ENCODE measurements at regions not wholly inside any gene's neighbourhood (a gene's known extent, or its start where the extent isn't known, plus 50 kb on each side); places are given as distances from the start of the nearest gene placed in this dataset.

GRCh38 chr11:80778432-80778831 is 1337.6 kb upstream of the TENM4 start:
- H3K9me3 Mint-ChIP-seq: no peaks in the 10 kb centered on the region
- H3K27me3 Mint-ChIP-seq (ENCODE audit: low read depth): no peaks in the 10 kb centered on the region
- DNase-seq (ENCODE audit: low read depth, low spot score): no peak
- no peak overlapping the region for H3K4me3 Mint-ChIP-seq
- no peak overlapping the region for H3K27ac Mint-ChIP-seq (ENCODE audit: unreplicated experiment)
- no peaks in the 10 kb centered on the region for H3K4me1 Mint-ChIP-seq
- no peaks in the 10 kb centered on the region for H3K36me3 Mint-ChIP-seq (ENCODE audit: low read depth)
- TF ChIP-seq, protein P1, sequence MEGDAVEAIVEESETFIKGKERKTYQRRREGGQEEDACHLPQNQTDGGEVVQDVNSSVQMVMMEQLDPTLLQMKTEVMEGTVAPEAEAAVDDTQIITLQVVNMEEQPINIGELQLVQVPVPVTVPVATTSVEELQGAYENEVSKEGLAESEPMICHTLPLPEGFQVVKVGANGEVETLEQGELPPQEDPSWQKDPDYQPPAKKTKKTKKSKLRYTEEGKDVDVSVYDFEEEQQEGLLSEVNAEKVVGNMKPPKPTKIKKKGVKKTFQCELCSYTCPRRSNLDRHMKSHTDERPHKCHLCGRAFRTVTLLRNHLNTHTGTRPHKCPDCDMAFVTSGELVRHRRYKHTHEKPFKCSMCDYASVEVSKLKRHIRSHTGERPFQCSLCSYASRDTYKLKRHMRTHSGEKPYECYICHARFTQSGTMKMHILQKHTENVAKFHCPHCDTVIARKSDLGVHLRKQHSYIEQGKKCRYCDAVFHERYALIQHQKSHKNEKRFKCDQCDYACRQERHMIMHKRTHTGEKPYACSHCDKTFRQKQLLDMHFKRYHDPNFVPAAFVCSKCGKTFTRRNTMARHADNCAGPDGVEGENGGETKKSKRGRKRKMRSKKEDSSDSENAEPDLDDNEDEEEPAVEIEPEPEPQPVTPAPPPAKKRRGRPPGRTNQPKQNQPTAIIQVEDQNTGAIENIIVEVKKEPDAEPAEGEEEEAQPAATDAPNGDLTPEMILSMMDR (conservative IDR thresholded peaks at IDR 0.05): no peak

- no peak overlapping the region for H3K4me3 Mint-ChIP-seq
- TF ChIP-seq, protein P1 (conservative IDR thresholded peaks at IDR 0.05): no peak
- H3K4me1 Mint-ChIP-seq: no peaks in the 10 kb centered on the region
- no peaks in the 10 kb centered on the region for H3K27me3 Mint-ChIP-seq (ENCODE audit: low read depth)
- no peak overlapping the region for H3K27ac Mint-ChIP-seq (ENCODE audit: unreplicated experiment)
- no peak for DNase-seq (ENCODE audit: low read depth, low spot score)
- no peaks in the 10 kb centered on the region for H3K36me3 Mint-ChIP-seq (ENCODE audit: low read depth)
- H3K9me3 Mint-ChIP-seq: no peaks in the 10 kb centered on the region
Observed at GRCh38 chr11:80773919-80774318, 1333.1 kb upstream of the TENM4 start.

- Mint-ChIP-seq H3K27me3 (ENCODE audit: low read depth) (no peaks in the 10 kb centered on the region), H3K9me3 (no peaks in the 10 kb centered on the region), H3K4me3 (no peak overlapping the region), H3K27ac (ENCODE audit: unreplicated experiment) (no peak overlapping the region), H3K36me3 (ENCODE audit: low read depth) (no peaks in the 10 kb centered on the region), H3K4me1 (no peaks in the 10 kb centered on the region)
- TF ChIP-seq, protein P1 (conservative IDR thresholded peaks at IDR 0.05): no peak
- no peak for DNase-seq (ENCODE audit: low read depth, low spot score)
Observed at GRCh38 chr11:80771017-80771416, 1330.2 kb upstream of the TENM4 start.

- Mint-ChIP-seq H3K9me3 (no peaks in the 10 kb centered on the region), H3K27me3 (ENCODE audit: low read depth) (no peaks in the 10 kb centered on the region), H3K4me1 (peaks cover 6% of the 10 kb centered on the region), H3K27ac (ENCODE audit: unreplicated experiment) (no peak overlapping the region), H3K36me3 (ENCODE audit: low read depth) (no peaks in the 10 kb centered on the region), H3K4me3 (no peak overlapping the region)
- DNase-seq (ENCODE audit: low read depth, low spot score): no peak
- TF ChIP-seq, protein P1 (conservative IDR thresholded peaks at IDR 0.05): no peak
Observed at GRCh38 chr11:80758787-80759186, 1318.0 kb upstream of the TENM4 start.

DNA sequence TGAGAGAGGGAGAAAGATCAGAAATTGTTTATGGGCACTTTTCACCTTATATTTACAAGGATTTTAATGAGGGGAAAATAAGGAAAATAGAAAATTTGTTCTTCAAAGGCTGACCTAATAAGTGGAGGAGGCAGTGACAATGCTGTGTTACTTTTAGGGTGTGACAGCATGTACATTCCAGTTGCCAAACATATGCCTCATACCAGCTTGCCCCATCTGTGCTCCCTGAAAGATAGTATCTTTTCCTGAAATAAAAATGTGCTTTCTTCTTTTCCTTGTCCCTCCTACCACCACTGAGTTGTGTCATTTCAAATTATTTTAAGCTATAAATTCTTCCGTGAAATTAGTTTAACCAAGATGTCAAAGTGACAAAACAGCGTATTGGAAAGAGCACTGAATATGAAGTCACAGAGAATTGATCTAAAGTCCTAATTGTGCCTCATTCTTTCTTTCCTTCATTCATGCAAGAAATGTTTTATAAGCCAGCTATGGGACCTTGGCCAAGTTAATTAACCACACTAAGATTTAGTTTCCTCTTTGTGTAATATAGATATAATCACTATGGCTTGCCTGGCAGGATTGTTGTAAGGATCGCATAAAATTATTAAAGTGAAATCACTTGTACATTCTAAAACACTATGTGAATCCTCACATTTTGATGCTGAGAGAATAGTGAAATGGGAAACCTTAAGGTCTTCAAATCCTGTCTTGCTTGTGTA is 1307.5 kb upstream of the TENM4 start:
- DNase-seq (ENCODE audit: low read depth, low spot score): no peak
- Mint-ChIP-seq H3K4me3 (no peak overlapping the region), H3K36me3 (ENCODE audit: low read depth) (no peaks in the 10 kb centered on the region), H3K4me1 (no peaks in the 10 kb centered on the region), H3K9me3 (peaks cover 2% of the 10 kb centered on the region), H3K27me3 (ENCODE audit: low read depth) (no peaks in the 10 kb centered on the region), H3K27ac (ENCODE audit: unreplicated experiment) (no peak overlapping the region)
- TF ChIP-seq, protein P1 (conservative IDR thresholded peaks at IDR 0.05): no peak

Data from neural crest cell (in vitro differentiated cells).